GM21528 (cell line): ENCODE measurements at regions not wholly inside any gene's neighbourhood (a gene's known extent, or its start where the extent isn't known, plus 50 kb on each side); places are given as distances from the start of the nearest gene placed in this dataset.

ENCODE experiments used
- ATAC-seq: cut with Tn5 transposase; IDR thresholded peaks from one replicate; pipeline ENCODE4 v1.9.1; 2021; ENCODE audit warnings: mild to moderate bottlenecking, moderate library complexity; ENCODE audit not compliant: unreplicated experiment, low FRiP score

DNA sequence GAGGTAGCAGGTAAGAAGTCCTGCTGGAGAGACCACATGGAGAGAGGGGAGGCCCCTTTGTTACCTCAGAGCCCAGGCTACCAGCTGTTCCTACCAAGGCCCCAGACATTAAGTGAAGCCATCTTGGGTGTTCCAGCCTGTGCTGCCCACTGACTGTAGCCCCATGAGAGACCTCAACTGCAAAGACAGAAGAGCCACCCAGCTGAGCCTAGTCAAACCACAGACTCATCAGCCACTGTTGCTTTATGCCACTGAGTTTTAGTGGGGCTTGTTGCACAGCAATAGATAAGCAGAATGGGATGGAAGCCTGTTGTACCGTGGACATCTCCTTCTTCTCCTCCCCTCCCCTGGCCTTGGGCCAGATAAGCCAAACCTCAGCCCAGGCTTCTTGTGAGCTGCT lies 83.9 kb downstream of the ADRA2C start:
- no peak for ATAC-seq

DNA sequence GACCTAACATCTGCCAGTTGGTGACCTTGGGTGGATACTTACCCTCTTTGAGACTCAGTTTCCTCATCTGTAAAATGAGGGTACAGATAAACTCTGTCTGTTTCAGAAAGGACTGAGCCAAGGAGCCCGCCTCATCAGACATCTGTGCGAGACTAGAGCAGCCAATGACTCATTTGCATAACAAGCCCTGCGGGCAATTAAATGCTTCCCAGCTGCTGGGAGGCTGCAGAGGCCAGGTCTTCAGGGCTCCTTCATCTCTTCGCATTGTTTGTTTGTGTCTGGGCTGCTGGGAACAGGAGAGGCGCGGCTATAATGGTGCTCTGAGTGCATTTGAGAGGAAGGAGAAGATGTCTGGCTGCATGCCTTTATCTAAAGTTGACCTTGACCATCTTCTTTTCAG lies 85.0 kb downstream of the ADRA2C start:
- ATAC-seq = no peak

DNA sequence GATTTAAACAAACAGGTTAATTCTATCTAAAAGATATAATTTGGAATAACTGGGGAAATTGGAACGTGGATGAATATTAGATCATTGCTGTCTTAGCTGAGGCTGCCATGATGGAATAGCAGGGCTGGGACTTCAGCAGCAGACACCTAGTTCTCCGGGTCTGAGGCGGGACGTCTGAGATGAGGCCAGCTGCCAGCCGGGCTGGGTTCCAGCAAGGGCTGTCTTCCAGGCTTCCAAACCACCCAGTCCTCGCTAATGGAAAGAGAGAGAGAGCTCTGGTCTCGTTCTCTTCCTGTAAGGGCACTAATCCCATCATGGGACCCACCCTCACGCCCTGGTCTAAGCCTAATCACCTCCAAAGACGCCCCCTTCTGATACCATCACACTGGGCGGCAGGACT lies 85.7 kb downstream of the ADRA2C start:
- no peak for ATAC-seq

DNA sequence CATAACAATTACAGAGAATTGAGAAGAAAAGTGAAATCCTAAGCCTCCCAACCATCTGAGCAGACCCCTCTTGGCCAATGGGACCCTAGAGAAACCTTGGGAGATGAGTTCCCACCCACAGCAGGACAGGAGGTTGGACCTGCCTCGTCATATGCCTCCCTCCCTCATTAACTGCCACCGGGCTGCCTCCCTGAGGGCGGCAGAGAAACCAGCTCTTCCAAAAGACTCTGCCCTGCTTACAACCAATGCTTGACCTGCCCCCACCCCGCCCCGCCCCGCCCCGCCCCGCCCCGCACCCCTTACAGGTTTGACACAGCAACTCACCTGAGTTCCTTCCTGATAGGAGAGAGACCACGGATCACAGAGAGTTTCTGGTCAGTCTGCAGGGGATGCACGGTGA lies 86.1 kb downstream of the ADRA2C start:
- no peak for ATAC-seq

DNA sequence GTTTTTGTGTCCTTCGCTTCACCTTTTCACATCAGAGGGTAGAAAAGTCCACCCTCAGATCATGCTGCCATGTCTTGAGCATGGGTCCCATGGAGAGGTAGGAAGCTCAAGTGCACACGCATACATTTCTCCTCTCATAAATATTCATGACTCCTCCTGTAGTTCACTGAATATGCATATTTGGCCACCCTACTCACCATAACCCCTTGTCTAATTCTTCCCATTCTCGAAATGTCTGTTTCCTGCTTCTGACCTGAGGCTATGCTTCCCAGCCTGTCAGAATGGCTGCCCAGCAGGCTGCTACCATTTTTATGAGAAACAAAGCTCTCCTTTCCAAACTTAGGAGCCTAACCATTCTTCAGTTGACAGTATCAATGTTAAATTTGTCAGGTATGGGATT lies 86.5 kb downstream of the ADRA2C start:
- no peak for ATAC-seq

DNA sequence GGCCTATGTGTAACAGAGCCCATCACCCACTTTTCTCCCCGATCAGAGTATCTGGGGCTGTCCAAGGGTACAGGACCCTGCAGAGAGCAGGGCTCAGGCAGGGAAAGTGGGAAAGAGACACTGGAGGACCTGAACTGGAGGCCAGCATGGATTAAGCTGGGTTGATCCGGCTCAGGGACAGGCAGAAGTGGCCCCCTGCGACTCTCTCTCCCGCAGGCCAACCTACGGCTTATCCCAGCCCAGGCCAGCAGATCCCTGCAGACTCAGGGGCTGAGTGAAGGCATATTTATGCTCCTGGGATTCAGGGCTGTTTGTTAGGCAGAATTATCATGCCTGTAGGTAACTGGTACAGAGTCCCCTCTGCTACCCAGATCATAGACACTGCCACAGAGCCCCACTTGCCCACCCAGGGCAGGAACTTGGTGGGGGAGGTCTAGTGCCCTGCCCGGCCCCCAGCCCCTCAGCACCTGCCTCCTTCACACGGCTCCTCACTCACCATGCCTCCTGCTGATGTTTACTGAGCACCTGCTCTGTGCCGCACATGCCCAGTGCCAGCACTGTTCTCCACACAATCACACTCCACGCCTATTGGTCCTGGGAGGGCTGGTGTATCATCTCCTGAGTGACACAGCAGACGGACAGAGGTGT lies 87.3 kb downstream of the ADRA2C start:
- no peak for ATAC-seq

DNA sequence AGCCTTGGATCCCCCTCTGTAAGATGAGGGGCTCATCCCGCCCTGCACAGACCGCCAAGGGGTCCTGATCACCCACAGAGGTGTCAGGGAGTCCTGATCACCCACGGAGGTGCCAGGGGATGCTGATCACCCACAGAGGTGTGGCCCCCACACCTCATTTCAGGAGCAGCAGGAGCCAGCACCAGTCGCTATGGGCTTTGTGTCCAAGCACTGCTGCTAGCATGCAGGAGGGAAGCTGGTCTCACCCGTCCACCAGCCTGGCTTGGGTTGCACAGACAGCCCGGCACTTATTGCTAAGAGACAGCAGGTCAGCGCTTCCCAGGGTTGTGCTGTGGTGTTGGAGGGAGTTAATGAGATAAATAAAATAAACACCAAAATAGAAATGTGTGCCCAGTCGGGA lies 88.5 kb downstream of the ADRA2C start:
- no peak for ATAC-seq

DNA sequence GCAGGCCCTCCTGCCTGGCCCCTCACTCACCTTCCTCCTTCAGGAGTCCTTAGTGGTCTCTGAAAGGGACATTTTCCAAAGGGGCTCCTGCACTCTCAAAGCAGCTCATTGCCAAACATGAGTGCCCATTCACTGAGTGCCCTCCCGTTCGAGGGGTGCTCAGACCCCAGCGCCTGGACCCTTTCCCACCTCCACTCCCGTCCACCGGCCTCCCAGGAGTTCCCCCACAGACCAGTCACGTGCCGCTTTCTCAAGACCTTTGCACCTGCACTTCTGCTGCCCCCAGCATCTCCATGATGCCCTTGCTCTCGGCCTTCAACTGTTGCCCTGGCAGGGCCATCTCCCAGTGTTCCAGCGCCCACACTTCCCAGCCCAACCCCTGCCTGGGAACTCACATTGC lies 89.5 kb downstream of the ADRA2C start:
- no peak for ATAC-seq

DNA sequence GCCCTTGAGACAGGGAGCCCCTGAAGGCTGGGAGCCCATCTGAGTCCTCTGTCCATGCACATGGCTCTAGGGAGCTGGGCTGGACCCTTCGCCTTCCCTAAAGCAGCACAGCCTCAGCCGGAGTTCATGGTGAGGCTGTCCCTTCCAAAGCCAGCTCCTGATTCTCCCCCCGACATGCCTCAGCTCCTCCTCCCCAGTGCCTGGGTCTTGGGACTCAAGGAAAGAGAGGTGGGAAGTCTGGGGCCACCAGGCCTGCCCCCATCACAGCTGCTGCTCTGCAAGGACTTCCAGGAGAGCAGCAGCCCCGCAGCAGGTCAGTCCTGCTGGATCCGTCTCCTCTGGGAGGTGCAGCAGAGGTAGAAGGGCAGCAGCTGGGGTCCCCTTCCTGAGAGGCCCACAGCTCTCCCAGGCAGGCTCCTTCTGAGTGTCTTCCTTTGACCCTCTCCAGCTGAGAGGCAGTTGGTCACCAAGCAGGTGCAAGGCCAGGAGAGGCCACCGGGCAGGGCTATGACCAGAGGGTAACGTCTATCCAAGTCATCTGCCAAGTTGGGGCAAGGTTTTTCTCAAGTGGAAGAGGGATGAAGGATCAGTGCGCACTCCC lies 90.5 kb downstream of the ADRA2C start:
- ATAC-seq = no peak

DNA sequence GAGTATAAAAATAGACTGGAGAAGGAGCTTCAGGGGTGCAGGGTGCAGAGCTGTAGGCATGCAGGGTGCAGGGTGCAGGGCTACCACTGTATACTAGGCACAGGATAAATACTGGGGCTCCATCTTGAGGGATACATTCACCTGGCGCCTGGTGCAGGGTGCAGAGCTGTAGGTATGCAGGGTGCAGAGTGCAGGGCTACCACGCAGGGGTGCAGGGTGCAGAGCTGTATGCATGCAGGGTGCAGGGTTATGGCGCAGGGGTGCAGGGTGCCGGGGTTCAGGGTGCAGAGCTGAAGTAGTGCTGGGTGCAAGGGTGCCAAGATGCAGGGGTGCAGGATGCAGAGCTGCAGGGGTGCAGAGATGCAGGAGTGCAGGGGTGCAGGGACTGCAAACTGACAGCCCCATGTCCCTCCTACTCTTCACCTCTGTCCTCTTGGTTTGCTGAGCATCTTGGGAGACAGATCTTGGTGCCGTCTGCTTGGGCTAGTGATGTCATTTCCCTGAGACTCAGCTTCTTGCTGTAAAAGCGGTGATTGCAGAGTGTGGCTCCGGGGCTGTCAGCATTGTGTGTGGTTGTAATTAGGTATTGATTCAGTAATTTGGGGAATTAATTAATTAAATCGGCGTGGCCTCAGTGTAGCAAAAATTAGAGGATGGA lies 91.2 kb downstream of the ADRA2C start:
- ATAC-seq = no peak

DNA sequence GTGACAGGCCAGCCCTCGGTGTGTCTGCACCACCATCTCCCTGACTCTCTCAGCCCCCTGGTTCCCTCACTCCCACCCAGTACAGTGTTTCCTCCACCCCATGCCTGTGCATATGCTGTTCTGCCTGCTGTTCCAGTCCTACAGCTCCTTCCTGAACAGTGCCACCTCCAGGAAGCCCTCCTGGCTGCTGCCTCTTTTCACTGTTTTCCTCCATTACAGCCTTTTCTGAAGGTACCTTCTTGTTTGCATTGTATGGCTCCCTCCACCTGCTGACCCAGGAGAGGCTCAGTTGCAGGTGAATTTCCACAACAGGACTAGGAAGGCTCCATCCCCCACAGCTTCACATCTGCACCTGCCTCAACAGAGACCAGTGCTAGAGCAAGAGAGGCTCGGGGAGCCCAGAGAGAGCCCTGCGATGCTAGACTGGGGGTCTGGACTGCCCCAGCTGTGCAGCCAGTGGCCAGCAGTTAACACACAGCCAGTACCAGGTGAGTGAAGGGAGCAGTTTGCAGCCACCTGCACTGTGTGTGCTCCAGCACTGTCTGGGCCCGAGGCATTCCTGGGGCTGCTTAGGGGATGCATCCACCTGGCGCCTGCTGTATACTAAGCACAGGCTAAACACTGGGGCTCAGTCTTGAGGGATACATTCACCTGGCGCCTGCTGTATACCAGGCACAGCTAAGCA lies 92.0 kb downstream of the ADRA2C start:
- no peak for ATAC-seq

DNA sequence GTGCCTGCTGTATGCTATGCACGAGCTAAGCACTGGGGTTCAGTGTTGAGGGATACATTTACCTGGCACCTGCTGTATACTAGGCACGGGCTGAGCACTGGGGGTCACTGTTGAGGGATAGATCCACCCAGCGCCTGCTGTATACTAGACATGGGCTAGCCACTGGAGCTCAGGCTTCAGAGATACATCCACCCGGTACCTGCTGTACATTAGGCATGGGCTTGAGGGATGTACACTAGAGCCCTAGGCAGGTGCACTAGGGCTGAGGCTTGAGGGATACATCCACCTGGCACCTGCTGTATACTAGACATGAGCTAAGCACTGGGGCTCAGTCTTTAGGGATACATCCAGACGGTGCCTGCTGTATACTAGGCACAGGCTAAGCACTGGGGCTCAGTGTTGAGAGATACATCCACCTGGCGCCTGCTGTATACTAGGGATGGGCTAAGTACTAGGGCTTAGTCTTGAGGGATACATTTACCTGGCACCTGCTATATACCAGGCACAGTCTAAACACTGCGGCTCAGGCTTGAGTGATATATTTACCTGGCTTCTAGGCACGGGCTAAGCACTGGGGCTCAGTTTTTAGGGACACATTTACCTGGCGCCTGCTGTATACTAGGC lies 92.7 kb downstream of the ADRA2C start:
- ATAC-seq = no peak

DNA sequence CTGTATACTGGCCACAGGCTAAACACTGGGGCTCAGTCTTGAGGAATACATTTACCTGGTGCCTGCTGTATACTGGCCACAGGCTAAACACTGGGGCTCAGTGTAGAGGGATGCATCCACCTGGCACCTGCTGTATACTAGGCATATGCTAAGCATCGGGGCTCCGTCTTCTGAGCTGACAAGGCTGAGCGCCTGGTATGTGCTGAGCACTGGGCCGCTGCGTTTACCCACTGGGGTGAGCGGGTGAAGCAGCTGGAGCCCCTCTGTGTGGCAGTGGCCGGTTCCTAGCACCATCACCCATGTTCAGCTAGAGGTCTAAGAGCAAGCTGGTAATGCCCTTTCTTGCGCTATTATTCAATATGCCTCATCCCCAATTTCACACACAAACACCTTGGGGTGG lies 93.4 kb downstream of the ADRA2C start:
- no peak for ATAC-seq

DNA sequence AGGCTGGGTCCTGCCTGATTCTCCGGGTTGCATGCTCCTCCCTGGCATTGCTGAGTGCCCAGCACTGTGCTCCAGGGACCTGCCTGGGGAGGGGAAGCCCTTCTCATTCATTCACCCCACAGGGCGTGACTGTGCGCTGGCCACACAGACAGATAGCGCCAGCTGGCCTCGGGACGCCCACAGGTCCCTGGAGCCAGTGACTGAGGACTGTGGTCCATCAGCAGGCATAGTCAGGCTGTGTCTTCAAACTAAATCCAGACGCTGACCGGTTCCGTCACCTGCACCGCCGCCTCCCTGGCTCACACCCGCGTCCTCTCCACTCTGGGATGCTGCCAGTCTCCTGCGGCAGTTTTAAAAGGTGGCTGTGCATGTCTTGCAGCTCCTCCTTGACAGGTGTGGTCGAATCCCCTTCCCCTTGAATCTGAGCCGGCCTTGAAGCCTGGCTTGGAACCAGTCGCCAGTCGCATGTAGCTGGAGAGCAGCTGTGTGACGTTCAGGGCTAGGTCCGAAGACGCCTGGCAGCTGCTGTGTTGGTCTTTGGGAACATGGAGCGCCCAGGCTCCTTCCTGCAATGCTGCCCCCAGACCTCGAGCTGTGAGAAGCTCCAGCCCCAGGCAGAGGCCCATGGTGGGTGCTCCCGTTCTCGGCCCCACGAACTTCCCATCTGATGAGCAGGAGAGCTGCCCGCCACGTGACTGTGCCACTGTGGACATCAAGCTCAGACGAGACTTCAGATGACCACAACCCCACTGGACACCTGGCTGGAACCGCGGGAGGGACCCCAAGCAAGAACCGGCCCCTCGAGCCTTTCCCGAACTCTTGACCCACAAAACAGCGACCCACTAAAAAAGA lies 94.1 kb downstream of the ADRA2C start:
- no peak for ATAC-seq

DNA sequence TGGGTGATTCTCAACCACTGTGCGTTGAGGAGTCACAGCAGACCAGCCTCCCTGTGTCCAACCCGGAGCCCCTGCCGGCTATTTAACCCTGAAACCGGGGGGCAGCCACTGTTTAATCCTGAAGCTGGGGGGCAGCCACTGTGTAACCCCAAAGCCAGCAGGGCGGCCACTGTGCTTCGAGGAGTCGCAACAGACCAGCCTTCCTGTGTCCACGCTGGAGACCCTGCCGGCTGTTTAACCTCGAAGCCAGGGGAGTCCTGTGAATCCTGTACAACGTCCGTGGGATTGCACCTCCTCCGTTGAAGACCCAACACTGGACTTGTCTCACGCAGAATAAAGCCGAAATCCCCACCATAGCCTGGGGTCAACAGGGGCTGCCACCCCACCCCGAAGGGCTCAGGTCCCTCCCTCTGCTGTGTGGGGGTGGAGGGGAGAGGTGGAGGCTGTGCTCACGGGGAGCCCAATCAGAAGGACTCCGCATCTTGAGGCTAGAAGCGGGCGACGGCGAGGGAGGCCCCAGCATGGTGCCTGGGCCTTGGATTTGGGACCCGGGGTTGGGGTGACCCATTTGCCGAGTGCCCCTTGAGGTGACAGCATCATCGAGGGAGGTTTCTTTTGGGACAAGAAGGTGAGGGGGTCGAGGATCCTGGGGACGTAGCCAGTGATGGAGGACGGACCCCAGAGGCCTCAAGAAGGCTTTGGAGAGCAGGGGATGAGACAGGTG lies 94.9 kb downstream of the ADRA2C start:
- ATAC-seq = no peak

DNA sequence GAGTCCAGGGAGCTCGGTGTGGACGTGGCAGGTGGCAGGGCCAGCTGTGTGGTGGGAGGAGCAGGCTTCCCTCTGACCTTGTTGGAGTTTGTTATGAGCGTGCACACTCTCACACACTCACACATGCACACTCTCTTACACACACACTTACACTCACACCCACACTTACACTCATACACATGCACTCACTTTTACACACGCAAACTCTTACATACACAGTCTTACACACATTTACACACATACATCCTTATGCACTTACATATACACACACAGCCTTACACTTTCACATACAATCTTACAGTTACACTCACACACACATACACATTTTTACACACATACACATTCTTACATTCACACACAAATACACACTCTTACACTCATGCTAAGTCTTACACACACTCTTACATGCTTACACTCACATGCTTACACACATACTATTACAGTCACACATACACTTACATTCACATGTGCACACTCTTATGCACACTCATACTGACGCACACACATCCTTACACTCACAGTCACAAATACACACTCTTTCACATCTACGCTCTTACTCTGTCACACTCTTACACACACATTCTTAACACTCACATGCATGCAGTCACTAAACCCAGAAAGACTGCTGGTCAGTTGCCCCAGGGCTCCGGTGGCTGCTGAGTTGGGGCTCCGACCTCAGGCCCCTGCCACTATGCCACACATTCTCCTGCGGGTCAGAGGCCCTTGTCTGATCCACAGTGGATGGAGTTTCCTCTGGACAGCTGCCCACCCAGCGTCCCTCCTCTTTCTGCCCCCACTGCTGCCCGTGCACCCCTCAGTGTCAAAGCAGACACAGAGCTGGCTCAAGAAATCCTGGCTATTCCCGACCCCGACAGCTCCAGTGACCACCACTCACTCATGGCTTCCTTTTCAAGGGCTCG lies 95.8 kb downstream of the ADRA2C start:
- ATAC-seq = no peak

DNA sequence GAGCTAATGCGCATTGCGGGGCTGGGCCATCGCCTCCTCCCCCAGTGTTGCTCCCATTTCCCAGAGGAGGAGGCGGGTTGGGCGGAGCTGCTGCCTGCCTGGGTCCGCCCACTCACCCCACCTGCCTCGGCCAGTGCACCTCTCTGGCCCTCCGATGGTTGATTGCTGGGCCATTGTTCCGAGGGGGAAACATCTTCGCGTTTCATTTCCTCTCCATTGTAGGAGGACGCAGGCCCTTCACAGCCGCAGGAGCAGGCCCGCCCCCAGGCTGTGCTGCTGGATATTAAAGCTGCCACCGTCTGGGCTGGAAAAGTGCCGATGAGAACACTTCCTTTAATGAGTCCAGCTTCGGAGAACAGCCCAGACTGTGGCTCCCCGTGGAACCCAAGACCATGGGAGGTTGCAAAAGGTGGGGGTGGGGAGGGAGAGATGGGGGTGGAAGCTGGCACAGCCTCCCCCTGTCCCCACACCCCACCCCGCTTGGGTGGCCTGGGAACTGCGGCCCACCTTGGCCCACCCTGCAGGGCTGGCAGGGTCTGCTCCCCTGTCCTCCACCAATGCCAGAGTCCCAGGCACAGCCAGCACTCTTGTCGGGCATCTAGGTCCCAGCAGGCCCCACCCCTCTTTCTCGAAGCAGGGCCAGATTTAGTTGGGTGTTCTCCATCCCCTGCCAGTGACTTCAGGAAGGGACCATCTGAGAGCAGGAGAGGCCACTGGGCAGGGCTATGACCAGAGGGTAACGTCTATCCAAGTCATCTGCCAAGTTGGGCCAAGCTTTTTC lies 96.6 kb downstream of the ADRA2C start:
- ATAC-seq = no peak
